HG03520 (cell line): ENCODE measurements at regions not wholly inside any gene's neighbourhood (a gene's known extent, or its start where the extent isn't known, plus 50 kb on each side); places are given as distances from the start of the nearest gene placed in this dataset.
"Not testable (repeated sequence)": the region's sequence is repeated elsewhere in the genome, so short reads cannot be mapped to it uniquely, and the experiment has no call there.

Experiments
- ATAC-seq: cut with Tn5 transposase; IDR thresholded peaks from one replicate; pipeline ENCODE4 v1.9.1; 2021; ENCODE audit warnings: mild to moderate bottlenecking, moderate library complexity; ENCODE audit not compliant: unreplicated experiment

DNA sequence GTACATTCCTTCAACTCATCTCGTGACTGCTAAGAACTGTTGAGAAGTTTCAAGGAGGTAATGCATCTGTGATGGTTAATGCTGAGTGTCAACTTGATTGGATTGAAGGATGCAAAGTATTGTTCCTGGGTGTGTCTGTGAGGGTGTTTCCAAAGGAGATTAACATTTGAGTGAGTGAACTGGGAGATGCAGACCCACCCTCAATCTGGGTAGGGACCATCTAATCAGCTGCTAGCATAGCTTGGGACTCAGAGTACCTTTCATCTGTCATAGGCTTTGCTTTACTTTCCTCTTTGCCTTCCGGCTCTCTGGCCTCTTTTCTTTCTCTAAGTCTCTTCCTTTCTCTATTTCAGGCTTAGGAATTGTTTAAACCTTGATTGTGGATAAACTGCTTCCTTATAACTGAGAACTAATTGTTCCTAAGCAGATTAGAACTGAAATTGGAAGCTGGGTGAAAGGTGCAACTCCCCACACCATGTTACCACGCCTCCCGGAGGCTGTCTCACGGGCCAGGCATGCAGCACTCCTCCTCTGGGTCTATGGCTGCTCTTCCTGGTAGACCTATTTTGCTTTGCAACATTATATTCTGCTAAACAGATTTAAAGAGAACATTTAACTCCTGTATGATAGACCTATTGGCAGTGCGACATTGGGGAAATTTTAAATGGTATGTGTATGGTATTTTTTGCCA, 298.2 kb downstream of the CCSER2 start:
- no peak for ATAC-seq

DNA sequence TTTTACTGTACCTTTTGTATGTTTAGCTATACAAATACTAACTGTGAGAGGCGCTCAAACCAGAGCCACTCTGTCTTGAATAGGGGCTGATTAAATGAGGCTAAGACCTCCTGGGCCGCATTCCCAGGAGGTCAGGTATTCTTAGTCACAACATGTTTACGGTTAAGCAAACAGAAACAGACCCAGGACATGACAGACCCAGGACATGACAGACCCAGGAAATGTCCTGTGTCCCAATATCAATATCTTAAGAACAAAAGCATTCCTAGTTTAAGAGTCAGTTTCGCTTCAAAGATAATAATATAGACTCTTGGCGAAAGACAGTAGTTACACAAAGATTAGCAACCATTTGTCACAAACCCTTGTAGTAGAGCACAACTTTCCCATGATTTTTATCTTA, 304.5 kb downstream of the CCSER2 start:
- no peak for ATAC-seq

GRCh38 chr10:84634636-84635035, 306.2 kb downstream of the CCSER2 start:
- no peak for ATAC-seq

GRCh38 chr10:84650628-84651027, 322.2 kb downstream of the CCSER2 start:
- ATAC-seq, result not testable (repeated sequence)

- ATAC-seq, result peak; percentile 83
Measured at GRCh38 chr10:84654671-84655070, 326.3 kb downstream of the CCSER2 start.

GRCh38 chr10:84659027-84659426, 330.6 kb downstream of the CCSER2 start:
- ATAC-seq, result no peak

DNA sequence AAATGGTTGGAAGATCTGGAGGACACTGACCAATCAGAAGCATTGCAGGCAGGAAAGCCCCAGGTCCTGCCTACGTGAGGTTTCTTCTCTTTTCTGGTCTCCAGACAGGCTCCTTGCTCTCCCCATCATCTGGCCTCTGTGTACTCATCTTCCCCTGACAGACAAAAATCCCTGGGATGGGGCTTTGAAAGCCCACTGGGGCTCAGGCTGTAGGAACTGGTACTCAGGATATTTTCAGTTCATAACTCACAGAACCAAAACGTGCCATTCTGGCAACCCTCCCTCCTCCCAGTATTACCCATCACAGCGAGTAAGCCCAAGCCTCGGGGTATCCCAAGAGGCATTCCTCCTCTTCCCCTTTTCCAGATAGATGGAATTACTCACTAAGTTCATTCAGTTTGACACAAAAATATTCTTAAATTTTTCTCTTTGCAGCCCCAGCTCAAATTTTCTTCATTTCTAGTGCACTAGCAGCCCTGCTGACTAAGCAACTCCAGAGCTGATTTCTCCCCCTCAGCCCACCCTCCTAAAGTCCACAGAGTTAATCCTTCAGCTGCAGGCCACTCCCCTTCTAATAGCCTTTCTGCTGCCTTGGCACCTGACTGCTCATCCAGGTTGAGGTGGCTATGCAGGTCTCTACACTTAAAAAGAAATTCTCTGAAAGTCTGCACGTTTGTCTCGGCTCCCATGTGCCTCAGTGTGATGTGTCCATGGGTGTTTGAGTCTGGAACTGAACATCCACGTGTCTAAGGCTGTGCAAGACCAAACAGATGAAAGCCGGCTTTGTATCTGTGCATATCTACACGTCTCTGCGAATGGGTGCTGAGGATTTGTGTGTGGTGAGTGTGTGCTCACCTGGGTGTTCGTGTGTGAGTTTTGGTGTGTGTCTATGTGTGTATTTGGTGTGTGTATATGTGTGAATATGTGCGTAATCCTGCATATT, 331.4 kb downstream of the CCSER2 start:
- ATAC-seq, result no peak

GRCh38 chr10:84660450-84661159, 332.2 kb downstream of the CCSER2 start:
- no peak for ATAC-seq

DNA sequence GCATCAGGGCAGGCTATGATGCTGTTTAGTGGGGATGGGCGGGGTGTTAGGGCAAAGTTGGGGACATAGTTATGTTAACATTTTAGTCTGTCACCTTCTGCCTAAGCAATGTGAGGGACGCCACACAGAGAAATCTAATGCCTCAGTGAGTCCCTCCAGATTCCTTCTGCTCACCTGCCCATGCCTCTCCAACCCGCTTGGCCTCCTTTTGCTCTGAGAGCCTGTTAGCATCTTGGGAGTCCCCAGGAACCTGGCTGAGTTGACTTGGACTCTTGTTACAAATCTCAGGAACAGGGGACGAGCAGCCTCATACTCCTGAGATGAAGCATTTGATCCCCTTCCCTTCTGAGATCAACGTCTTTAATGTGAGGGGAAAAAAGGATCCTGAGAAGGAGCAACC, 336.8 kb downstream of the CCSER2 start:
- no peak for ATAC-seq

DNA sequence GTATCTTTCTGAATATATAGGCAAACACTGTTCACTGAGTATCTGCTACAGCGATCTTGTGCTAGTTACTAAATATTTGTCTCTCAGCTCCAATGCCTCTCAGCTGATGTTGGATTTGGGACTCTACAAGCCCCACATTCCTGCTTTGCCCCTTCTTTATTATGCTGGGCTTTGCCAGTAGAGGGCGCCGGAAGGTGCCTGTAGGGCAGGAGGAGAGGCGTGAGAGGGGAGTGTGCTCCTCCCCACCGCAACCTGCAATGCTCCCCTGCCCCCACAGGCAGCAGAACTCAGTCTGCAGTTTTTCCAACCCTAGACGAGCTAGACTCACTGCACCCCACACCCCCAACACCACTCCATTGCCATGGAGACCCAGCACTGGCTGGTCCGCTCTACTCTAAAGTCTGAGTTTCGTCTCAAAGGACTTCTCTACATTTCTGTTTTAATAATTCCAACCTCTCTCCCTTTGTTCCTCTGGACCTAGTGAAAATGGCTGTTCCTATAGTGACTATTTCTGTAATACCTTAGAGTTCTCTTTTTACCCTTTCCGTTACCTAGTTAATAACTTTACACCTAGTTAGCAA, 337.6 kb downstream of the CCSER2 start:
- ATAC-seq, result peak; percentile 71

GRCh38 chr10:84668186-84668763, 339.9 kb downstream of the CCSER2 start:
- no peak for ATAC-seq

DNA sequence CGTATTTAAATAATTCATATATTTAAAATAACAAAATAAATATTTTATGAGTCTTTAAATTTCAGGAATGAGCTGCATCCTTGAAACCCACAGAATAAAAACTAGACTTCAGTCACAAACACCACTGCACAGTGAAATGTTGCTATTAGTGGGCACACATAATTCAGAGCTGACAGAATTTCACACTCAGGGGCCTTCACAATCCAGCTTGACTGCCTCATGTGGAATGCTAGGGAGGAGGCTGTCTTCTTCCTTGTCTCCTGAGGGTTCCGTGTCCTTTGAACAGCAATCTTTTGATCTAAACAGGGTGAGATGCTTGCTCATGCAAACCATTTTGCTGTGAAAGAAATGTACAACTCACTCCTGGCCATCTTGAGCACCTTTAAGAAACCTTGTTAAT, 346.7 kb downstream of the CCSER2 start:
- no peak for ATAC-seq

GRCh38 chr10:84676536-84676935, 348.1 kb downstream of the CCSER2 start:
- ATAC-seq, result no peak

DNA sequence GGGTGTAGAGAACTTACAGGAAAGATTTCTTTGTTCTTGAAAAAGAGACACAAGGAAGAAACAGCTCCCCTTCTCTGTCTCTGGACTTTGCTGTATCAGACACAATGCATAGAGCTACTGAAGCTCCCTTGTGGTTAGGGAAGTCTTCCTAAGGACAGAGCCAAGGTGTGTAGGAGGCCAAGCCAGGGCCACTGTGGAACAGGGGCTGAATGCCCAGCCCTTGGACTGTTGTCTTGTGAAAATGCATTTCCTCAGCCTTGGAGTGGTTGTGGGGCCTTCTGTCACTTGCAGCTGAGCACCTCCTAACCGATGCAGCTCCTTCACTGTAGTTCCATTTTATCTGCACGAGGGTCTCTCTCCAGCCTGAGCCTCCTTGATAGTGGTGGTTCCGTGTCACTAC, 353.4 kb downstream of the CCSER2 start:
- no peak for ATAC-seq

GRCh38 chr10:84683550-84683949, 355.2 kb downstream of the CCSER2 start:
- ATAC-seq, result no peak

- ATAC-seq, result no peak
Measured at GRCh38 chr10:84683980-84684740, 355.8 kb downstream of the CCSER2 start.

DNA sequence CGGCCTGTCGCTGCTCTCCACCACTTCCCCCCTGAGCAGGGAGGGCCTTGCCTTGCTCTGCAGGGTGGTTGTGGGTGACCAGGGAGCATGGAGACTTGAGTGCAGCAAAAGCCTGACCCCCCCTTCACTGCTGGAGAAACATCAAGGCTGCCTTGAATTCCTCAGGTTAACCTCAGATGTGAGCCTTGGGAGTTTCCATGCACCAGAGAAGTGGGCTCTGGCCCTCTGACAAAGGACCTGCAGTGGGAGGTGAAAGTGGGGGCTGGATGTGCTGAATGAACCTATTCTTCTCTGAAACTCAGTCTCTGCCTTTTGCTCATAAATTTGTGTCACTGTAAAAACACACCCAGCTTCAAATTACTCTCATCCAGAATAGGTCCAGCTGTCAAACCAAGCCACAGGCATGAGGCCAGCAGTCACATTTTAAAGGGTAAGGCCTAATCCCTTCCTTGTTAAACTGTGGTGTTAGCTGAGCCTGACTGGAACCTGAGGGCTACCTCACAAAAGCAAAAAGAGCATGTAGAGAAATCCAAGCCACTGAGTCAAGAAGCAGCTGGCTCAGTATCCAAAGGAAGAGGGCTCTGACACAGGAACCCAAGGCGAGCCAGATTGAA, 356.8 kb downstream of the CCSER2 start:
- no peak for ATAC-seq

- ATAC-seq, result no peak
Measured at GRCh38 chr10:84693006-84693405, 364.6 kb downstream of the CCSER2 start.

GRCh38 chr10:84695902-84696301, 367.5 kb downstream of the CCSER2 start:
- no peak for ATAC-seq

GRCh38 chr10:84696610-84697009, 368.2 kb downstream of the CCSER2 start:
- ATAC-seq, result no peak
